SK-N-SH (cell line): ENCODE measurements at regions not wholly inside any gene's neighbourhood (a gene's known extent, or its start where the extent isn't known, plus 50 kb on each side); places are given as distances from the start of the nearest gene placed in this dataset.

Experiments used
- CTCF ChIA-PET: fragments of 300-600, 350-600 bp; formaldehyde crosslinking; extraction: SDS; loops from one replicate; lab custom pipeline; 2021; lab: Yijun Ruan, JAX
- POLR2A ChIA-PET: fragments of 350-600 bp; sonication (Branson Sonifier 250); formaldehyde crosslinking; extraction: SDS; loops from one replicate; lab custom pipeline; 2020; ENCODE audit warnings: antibody characterized with exemption, inconsistent platforms; lab: Yijun Ruan, JAX
- DNase-seq: peaks from one replicate; pipeline ENCODE4 v3.0.0; 2012
- H2AFZ ChIP-seq: fragments of 200-600 bp; sonication (generic); 2 replicates; pipeline ENCODE4 v1.8.1; 2016; ENCODE audit warnings: antibody characterized with exemption, mild to moderate bottlenecking, low read depth
- H3F3A ChIP-seq: fragments of 200-600 bp; sonication (generic); replicated peaks from 2 replicates; pipeline ENCODE3; 2016; ENCODE audit warnings: antibody characterized with exemption, mild to moderate bottlenecking; ENCODE audit not compliant: insufficient read depth
- H3K27ac ChIP-seq, 2 experiments: fragments of 200-500 bp in 1 of 2; fragments of 200-600 bp in 1 of 2; sonication (Bioruptor generic) in 1 of 2; sonication (generic), shearing (Covaris generic) in 1 of 2; 2 replicates each; pipeline versions ENCODE4 v1.5.1 to v1.6.1; 2014 to 2016; ENCODE audit warnings: low read depth in 2 of 2, inconsistent platforms in 1 of 2, low read length in 1 of 2, mild to moderate bottlenecking in 1 of 2, mixed read lengths in 1 of 2
- H3K27me3 ChIP-seq: fragments of 200-600 bp; sonication (generic), shearing (Covaris generic); 2 replicates; pipeline ENCODE4 v1.6.1; 2016; ENCODE audit warnings: mixed run types; ENCODE audit not compliant: insufficient read depth
- H3K36me3 ChIP-seq, 2 experiments: fragments of 200-500 bp in 1 of 2; fragments of 200-600 bp in 1 of 2; sonication (Bioruptor generic) in 1 of 2; sonication (generic) in 1 of 2; replicated peaks in 1 of 2; 2 replicates each; pipeline versions ENCODE3 to v1.5.1; 2014 to 2016; ENCODE audit warnings: low read length in 1 of 2, mild to moderate bottlenecking in 1 of 2; ENCODE audit not compliant: insufficient read depth in 2 of 2, control insufficient read depth in 1 of 2
- H3K4me1 ChIP-seq, 2 experiments: fragments of 200-500 bp in 1 of 2; fragments of 200-600 bp in 1 of 2; sonication (Bioruptor generic) in 1 of 2; sonication (generic), shearing (Covaris generic) in 1 of 2; 2 replicates each; pipeline versions ENCODE4 v1.5.1 to v1.6.1; 2014 to 2016; ENCODE audit warnings: low read depth in 1 of 2, low read length in 1 of 2, mixed run types in 1 of 2; ENCODE audit not compliant: insufficient read depth in 2 of 2, control insufficient read depth in 1 of 2
- H3K4me2 ChIP-seq: fragments of 200-600 bp; sonication (generic), shearing (Covaris generic); 2 replicates; pipeline ENCODE4 v1.6.1; 2017; ENCODE audit warnings: mixed run types
- H3K4me3 ChIP-seq, 2 experiments: fragments of 200-500 bp in 1 of 2; fragments of 200-600 bp in 1 of 2; sonication (Bioruptor generic) in 1 of 2; sonication (generic), shearing (Covaris generic) in 1 of 2; 2 replicates each; pipeline versions ENCODE4 v1.5.1 to v1.8.1; 2014 to 2016; ENCODE audit warnings: low read depth in 2 of 2, inconsistent platforms in 1 of 2, low read length in 1 of 2, mild to moderate bottlenecking in 1 of 2, mixed read lengths in 1 of 2, moderate library complexity in 1 of 2
- H3K79me2 ChIP-seq: fragments of 200-600 bp; sonication (generic); 2 replicates; pipeline ENCODE4 v1.8.1; 2017; ENCODE audit warnings: mild to moderate bottlenecking; ENCODE audit not compliant: insufficient read depth
- H3K9ac ChIP-seq: fragments of 200-600 bp; sonication (generic); 2 replicates; pipeline ENCODE4 v1.6.1; 2017; ENCODE audit warnings: mixed run types
- H3K9me2 ChIP-seq: fragments of 200-600 bp; sonication (generic); 2 replicates; pipeline ENCODE4 v1.6.1; 2017; ENCODE audit warnings: mixed run types
- H3K9me3 ChIP-seq: fragments of 200-600 bp; sonication (generic); 2 replicates; pipeline ENCODE4 v1.6.1; 2017; ENCODE audit warnings: mixed run types, mild to moderate bottlenecking, moderate library complexity
- H4K20me1 ChIP-seq: fragments of 200-600 bp; sonication (generic); 2 replicates; pipeline ENCODE4 v1.6.1; 2017; ENCODE audit warnings: mild to moderate bottlenecking, mixed run types; ENCODE audit not compliant: insufficient read depth
- CHD2 ChIP-seq: fragments of 150-350 bp; IDR thresholded peaks from 2 replicates; pipeline ENCODE4 v1.6.1; 2018; ENCODE audit warnings: low read length; ENCODE audit not compliant: partially characterized antibody
- CTCF ChIP-seq: fragments of 200-600 bp; sonication (generic); IDR thresholded peaks from 2 replicates; pipeline ENCODE4 v1.6.1; 2017; ENCODE audit warnings: antibody characterized with exemption, mild to moderate bottlenecking, moderate library complexity
- EP300 ChIP-seq, 2 experiments: IDR thresholded peaks; 2 replicates each; pipeline versions ENCODE4 v1.4.0 to v1.6.1; 2012; ENCODE audit warnings: borderline replicate concordance in 1 of 2, low read depth in 1 of 2, low read length in 1 of 2
- EZH2phosphoT487 ChIP-seq: fragments of 200-600 bp; sonication (generic); IDR thresholded peaks from 2 replicates; pipeline ENCODE4 v1.6.1; 2017; ENCODE audit warnings: low read depth, mixed run types, mild to moderate bottlenecking, antibody characterized with exemption, moderate library complexity, borderline replicate concordance
- FOSL2 ChIP-seq: IDR thresholded peaks from 2 replicates; pipeline ENCODE4 v1.4.0; 2012; ENCODE audit warnings: low read depth, mild to moderate bottlenecking, moderate library complexity, borderline replicate concordance
- FOXJ3 ChIP-seq: sonication (generic); formaldehyde crosslinking; IDR thresholded peaks from 2 replicates; pipeline ENCODE4 v1.5.1; 2020; ENCODE audit warnings: mild to moderate bottlenecking, missing genetic modification reagents
- GATA2 ChIP-seq: sonication (generic); formaldehyde crosslinking; IDR thresholded peaks from 2 replicates; pipeline ENCODE4 v1.5.0; 2020; ENCODE audit warnings: mild to moderate bottlenecking, missing genetic modification reagents
- IRF3 ChIP-seq: fragments of 150-350 bp; IDR thresholded peaks from 2 replicates; pipeline ENCODE4 v1.6.1; 2016; ENCODE audit warnings: mild to moderate bottlenecking, low read depth, low read length
- MAX ChIP-seq: IDR thresholded peaks from 2 replicates; pipeline ENCODE4 v1.4.0; 2012; ENCODE audit warnings: low read depth
- MEF2A ChIP-seq: IDR thresholded peaks from 2 replicates; pipeline ENCODE4 v1.4.0; 2012; ENCODE audit warnings: low read depth, borderline replicate concordance
- MXI1 ChIP-seq: IDR thresholded peaks from 2 replicates; pipeline ENCODE4 v1.6.1; 2012; ENCODE audit warnings: mild to moderate bottlenecking, low read depth, low read length, improper control_type of control experiment
- RAD21 ChIP-seq: IDR thresholded peaks from 2 replicates; pipeline ENCODE4 v1.6.1; 2012; ENCODE audit warnings: mild to moderate bottlenecking, low read length
- RCOR1 ChIP-seq: fragments of 150-350 bp; IDR thresholded peaks from 2 replicates; pipeline ENCODE4 v1.6.1; 2017; ENCODE audit warnings: antibody characterized with exemption, low read length
- RXRA ChIP-seq: IDR thresholded peaks from 2 replicates; pipeline ENCODE4 v1.4.0; 2012; ENCODE audit warnings: low read depth, mild to moderate bottlenecking, borderline replicate concordance
- SIN3A ChIP-seq: IDR thresholded peaks from 2 replicates; pipeline ENCODE4 v1.6.1; 2012; ENCODE audit warnings: low read depth, mild to moderate bottlenecking, low read length, moderate library complexity, borderline replicate concordance
- SMC3 ChIP-seq: IDR thresholded peaks from 2 replicates; pipeline ENCODE4 v1.6.1; 2012; ENCODE audit warnings: low read depth, low read length, improper control_type of control experiment
- TAF1 ChIP-seq: IDR thresholded peaks from 2 replicates; pipeline ENCODE4 v1.6.1; 2012; ENCODE audit warnings: low read depth, mild to moderate bottlenecking, low read length, moderate library complexity, borderline replicate concordance
- TEAD4 ChIP-seq: IDR thresholded peaks from 2 replicates; pipeline ENCODE4 v1.4.0; 2012; ENCODE audit warnings: mild to moderate bottlenecking, borderline replicate concordance; ENCODE audit not compliant: insufficient read depth
- ZBTB33 ChIP-seq: IDR thresholded peaks from 2 replicates; pipeline ENCODE4 v1.4.0; 2012; ENCODE audit warnings: low read depth, borderline replicate concordance
- WGBS: methylation state at CpG from one replicate; pipeline ENCODE4 v1.1.6; 2017; ENCODE audit warnings: low lambda C conversion rate; 5-methylcytosine and 5-hydroxymethylcytosine counted together

GRCh38 chr1:58874757-58875755 is 91.2 kb upstream of the JUN start:
- Histone ChIP-seq H3K9ac (0 out of 2 replicates have a peak overlapping the region, but pooled peaks have one; percentile 12), H3K4me2 (peak overlapping the region; percentile 6; the same call in 1 of the 2 replicates), H3K79me2 (no peaks in the 10 kb centered on the region), H3F3A (no peaks in the 10 kb centered on the region), H3K4me3 (no peak overlapping the region), H4K20me1 (no peaks in the 10 kb centered on the region), H3K27ac (peak overlapping the region; percentile 28 to 55; a peak in 3 of 4 replicates), H3K4me1 (peaks cover 4 to 19% of the 10 kb centered on the region in 2 experiments; a peak in 3 of 4 replicates), H2AFZ (peak overlapping the region; percentile 61), H3K9me2 (no peaks in the 10 kb centered on the region), H3K36me3 (no peaks in the 10 kb centered on the region), H3K27me3 (no peaks in the 10 kb centered on the region), H3K9me3 (no peaks in the 10 kb centered on the region)
- TF ChIP-seq MEF2A (no peak), SIN3A (no peak), RAD21 (peak; percentile 25; the same call in 1 of the 2 replicates), EZH2phosphoT487 (no peak), SMC3 (no peak), RCOR1 (peak; percentile 91), MXI1 (peak; percentile 64; the same call in 1 of the 2 replicates), FOXJ3 (CRISPR knock-in tag) (0 out of 2 replicates have a peak, but pooled peaks have one; percentile 37), EP300 (IDR thresholded peaks at IDR 0.05; ENCODE audit: borderline replicate concordance in 1 of 2, low read depth in 1 of 2, low read length in 1 of 2) (peak in 1 of 2 experiments; percentile 83; a peak in 2 of 4 replicates), GATA2 (CRISPR knock-in tag) (peak; percentile 95), CHD2 (peak; percentile 54), TAF1 (no peak), TEAD4 (no peak), MAX (no peak)
- peak; percentile 46 for DNase-seq
- WGBS = 43% methylated on average over 10 of the region's 12 CpGs
- POLR2A ChIA-PET = interaction anchor here (0.7 to 0.9 kb wide), 2 partner anchors 8 to 182 kb away, joined by 3 read pairs; no protein-coding TSS in a partner anchor
- CTCF ChIA-PET = interaction anchor here (1.1 to 1.7 kb wide), 5 partner anchors 17 to 824 kb away, joined by 3 to 7 read pairs (median 4); no protein-coding TSS in a partner anchor

GRCh38 chr1:58879464-58879863 is 95.6 kb upstream of the JUN start:
- 96% methylated on average over 2 of the region's 2 CpGs for WGBS
- no peaks in the 10 kb centered on the region for H3K9me3 ChIP-seq
- H3K9ac ChIP-seq = no peak overlapping the region
- H3K79me2 ChIP-seq = no peaks in the 10 kb centered on the region
- no peaks in the 10 kb centered on the region for H4K20me1 ChIP-seq
- no peak overlapping the region for H3K4me3 ChIP-seq
- H3K4me1 ChIP-seq = peaks cover 15 to 27% of the 10 kb centered on the region in 2 experiments
- no peak for DNase-seq
- peaks cover 9% of the 10 kb centered on the region for H3F3A ChIP-seq
- no peaks in the 10 kb centered on the region for H3K36me3 ChIP-seq
- POLR2A ChIA-PET = no interaction called here
- no peaks in the 10 kb centered on the region for H3K9me2 ChIP-seq
- CTCF ChIA-PET = no interaction called here
- no peak overlapping the region for H3K27ac ChIP-seq
- H2AFZ ChIP-seq = no peak overlapping the region
- no peaks in the 10 kb centered on the region for H3K27me3 ChIP-seq
- H3K4me2 ChIP-seq = no peak overlapping the region
- TF ChIP-seq MXI1 (no peak), RXRA (no peak), ZBTB33 (no peak), IRF3 (no peak), CTCF (no peak), FOSL2 (no peak)
